Calu3 (cell line): ENCODE measurements at regions not wholly inside any gene's neighbourhood (a gene's known extent, or its start where the extent isn't known, plus 50 kb on each side); places are given as distances from the start of the nearest gene placed in this dataset.

Source experiments
- BruUV-seq: library from RNA; stranded (reverse); fragments of 400-500 nt; replicated peaks from 2 replicates; lab custom pipeline; 2021; lab: Mats Ljungman, UMichigan
- CTCF ChIA-PET: fragments of 300-600 bp; sonication (Branson Sonifier 250); formaldehyde crosslinking; loops from one replicate; lab custom pipeline; 2022; ENCODE audit warnings: antibody characterized with exemption; lab: Charles Lee
- DNase-seq: peaks from one replicate; pipeline ENCODE4 v3.0.0; 2022
- H3K27ac Mint-ChIP-seq: one replicate; pipeline ENCODE4 v1.8.0; 2022; ENCODE audit warnings: mixed read lengths; ENCODE audit not compliant: unreplicated experiment
- H3K27me3 Mint-ChIP-seq: one replicate; pipeline ENCODE4 v1.8.0; 2022; ENCODE audit warnings: mixed read lengths; ENCODE audit not compliant: unreplicated experiment
- H3K36me3 Mint-ChIP-seq: one replicate; pipeline ENCODE4 v1.8.0; 2022; ENCODE audit warnings: mild to moderate bottlenecking, moderate library complexity, mixed read lengths; ENCODE audit not compliant: insufficient read depth, unreplicated experiment
- H3K4me1 Mint-ChIP-seq: one replicate; pipeline ENCODE4 v1.8.0; 2022; ENCODE audit warnings: mild to moderate bottlenecking, low read depth, mixed read lengths; ENCODE audit not compliant: unreplicated experiment
- H3K4me3 Mint-ChIP-seq: one replicate; pipeline ENCODE4 v1.8.0; 2022; ENCODE audit warnings: mild to moderate bottlenecking, low read depth, moderate library complexity, mixed read lengths; ENCODE audit not compliant: unreplicated experiment
- H3K9me3 Mint-ChIP-seq: one replicate; pipeline ENCODE4 v1.8.0; 2022; ENCODE audit warnings: low read depth, mixed read lengths; ENCODE audit not compliant: unreplicated experiment
- intact Hi-C: fragments of 100-400 bp; cut with micrococcal nuclease; formaldehyde crosslinking; loops from one replicate; pipeline ENCODE4 v1.10.0; 2022; ENCODE audit not compliant: unreplicated experiment
- TF ChIP-seq, protein P1 (sequence below): fragments of 200-600 bp; IDR thresholded peaks from one replicate; pipeline ENCODE4 v1.8.0; 2022; ENCODE audit warnings: antibody characterized with exemption; ENCODE audit not compliant: unreplicated experiment

- no peaks in the 10 kb centered on the region for H3K36me3 Mint-ChIP-seq
- H3K9me3 Mint-ChIP-seq = peaks cover 19% of the 10 kb centered on the region
- H3K27me3 Mint-ChIP-seq = no peaks in the 10 kb centered on the region
- H3K27ac Mint-ChIP-seq = no peak overlapping the region
- intact Hi-C loops = no loop called here
- no TSS peak for BruUV-seq
- no peak overlapping the region for H3K4me3 Mint-ChIP-seq
- no peaks in the 10 kb centered on the region for H3K4me1 Mint-ChIP-seq
- TF ChIP-seq, protein P1, sequence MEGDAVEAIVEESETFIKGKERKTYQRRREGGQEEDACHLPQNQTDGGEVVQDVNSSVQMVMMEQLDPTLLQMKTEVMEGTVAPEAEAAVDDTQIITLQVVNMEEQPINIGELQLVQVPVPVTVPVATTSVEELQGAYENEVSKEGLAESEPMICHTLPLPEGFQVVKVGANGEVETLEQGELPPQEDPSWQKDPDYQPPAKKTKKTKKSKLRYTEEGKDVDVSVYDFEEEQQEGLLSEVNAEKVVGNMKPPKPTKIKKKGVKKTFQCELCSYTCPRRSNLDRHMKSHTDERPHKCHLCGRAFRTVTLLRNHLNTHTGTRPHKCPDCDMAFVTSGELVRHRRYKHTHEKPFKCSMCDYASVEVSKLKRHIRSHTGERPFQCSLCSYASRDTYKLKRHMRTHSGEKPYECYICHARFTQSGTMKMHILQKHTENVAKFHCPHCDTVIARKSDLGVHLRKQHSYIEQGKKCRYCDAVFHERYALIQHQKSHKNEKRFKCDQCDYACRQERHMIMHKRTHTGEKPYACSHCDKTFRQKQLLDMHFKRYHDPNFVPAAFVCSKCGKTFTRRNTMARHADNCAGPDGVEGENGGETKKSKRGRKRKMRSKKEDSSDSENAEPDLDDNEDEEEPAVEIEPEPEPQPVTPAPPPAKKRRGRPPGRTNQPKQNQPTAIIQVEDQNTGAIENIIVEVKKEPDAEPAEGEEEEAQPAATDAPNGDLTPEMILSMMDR = no peak
- no peak for DNase-seq
- CTCF ChIA-PET = no interaction called here
These were observed 534.5 kb downstream of the TDRD15 start for GRCh38 chr2:21658269-21658668.

DNA sequence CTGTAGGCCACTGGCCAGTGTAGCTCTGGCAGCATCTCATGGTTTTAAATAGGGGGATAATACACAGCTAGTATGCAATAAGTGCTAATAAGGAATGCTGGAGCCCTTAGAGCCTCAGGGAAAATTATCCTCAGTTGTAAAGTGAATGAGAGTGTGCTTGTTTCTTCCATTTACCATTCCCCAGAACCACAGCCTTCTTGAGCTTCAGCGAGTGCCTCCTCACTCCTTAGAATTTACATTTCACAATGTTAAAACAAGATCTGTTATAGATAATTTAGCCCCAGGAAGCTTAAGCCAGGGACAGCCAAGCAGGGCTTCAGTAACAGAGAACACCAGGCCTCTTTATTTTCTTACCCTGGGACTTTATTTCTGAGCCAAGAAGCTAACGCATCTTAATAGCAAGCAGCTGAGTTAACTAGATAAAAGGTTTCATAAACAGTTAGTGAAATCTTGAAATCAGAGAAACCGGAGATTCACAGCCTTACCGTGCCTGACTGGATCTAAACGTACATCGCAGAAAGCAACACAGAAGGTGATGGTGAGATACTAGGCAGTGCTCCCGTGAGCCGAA lies 535.2 kb downstream of the TDRD15 start:
- no peaks in the 10 kb centered on the region for H3K4me1 Mint-ChIP-seq
- BruUV-seq = no TSS peak
- H3K27ac Mint-ChIP-seq = no peak overlapping the region
- H3K27me3 Mint-ChIP-seq = no peaks in the 10 kb centered on the region
- CTCF ChIA-PET = no interaction called here
- TF ChIP-seq, protein P1 = no peak
- H3K36me3 Mint-ChIP-seq = no peaks in the 10 kb centered on the region
- DNase-seq = no peak
- intact Hi-C loops = no loop called here
- H3K9me3 Mint-ChIP-seq = peaks cover 19% of the 10 kb centered on the region
- H3K4me3 Mint-ChIP-seq = no peak overlapping the region

DNA sequence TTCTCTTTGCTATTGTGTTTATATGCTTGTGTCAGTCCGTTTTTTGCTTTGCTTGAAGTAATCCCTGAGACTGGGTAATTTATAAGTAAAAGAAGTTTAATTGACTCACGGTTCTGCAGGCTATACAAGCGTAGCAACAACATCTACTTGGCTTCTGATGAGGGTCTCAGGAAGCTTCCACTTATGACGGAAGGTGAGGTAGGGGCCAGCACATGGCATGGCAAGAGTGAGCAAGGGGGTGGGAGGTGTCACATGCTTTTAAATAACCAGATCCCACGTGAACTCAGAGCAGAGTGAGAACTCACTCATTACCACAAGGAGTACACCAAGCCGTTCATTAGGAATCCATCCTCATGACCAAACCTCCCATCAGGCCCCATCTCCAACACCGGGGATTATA lies 540.3 kb downstream of the TDRD15 start:
- H3K36me3 Mint-ChIP-seq = no peaks in the 10 kb centered on the region
- no peak for DNase-seq
- no TSS peak for BruUV-seq
- intact Hi-C loops = no loop called here
- no peak overlapping the region for H3K27ac Mint-ChIP-seq
- CTCF ChIA-PET = no interaction called here
- peaks cover 25% of the 10 kb centered on the region for H3K9me3 Mint-ChIP-seq
- no peak overlapping the region for H3K4me3 Mint-ChIP-seq
- no peaks in the 10 kb centered on the region for H3K4me1 Mint-ChIP-seq
- TF ChIP-seq, protein P1 = no peak
- H3K27me3 Mint-ChIP-seq = no peaks in the 10 kb centered on the region

DNA sequence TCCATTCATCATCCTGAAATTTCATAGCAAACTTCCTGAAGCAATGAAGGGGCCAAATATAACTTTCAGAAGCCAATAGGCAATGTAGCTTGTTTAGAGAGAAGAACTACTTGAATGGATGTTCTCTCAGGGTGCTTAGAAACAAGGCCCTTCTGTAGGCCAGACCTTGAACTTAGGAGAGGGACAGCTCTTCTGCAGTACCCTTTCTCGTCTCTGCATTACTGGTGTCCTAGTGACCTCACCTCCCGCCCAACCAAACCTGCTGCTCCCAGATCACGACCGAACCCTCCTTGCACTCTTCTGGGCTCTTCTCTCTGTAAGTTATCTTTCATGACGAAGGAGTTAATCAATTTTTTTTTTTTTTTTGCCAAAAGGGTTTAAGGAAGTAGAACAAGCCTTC lies 543.9 kb downstream of the TDRD15 start:
- intact Hi-C loops = no loop called here
- Mint-ChIP-seq H3K4me1 (no peaks in the 10 kb centered on the region), H3K27me3 (no peaks in the 10 kb centered on the region), H3K27ac (no peak overlapping the region), H3K9me3 (peaks cover 16% of the 10 kb centered on the region), H3K4me3 (no peak overlapping the region), H3K36me3 (no peaks in the 10 kb centered on the region)
- TF ChIP-seq, protein P1 = no peak
- DNase-seq = no peak
- CTCF ChIA-PET = no interaction called here
- no TSS peak for BruUV-seq
